Stomach (tissue), 8 donors: ENCODE measurements at regions not wholly inside any gene's neighbourhood (a gene's known extent, or its start where the extent isn't known, plus 50 kb on each side); places are given as distances from the start of the nearest gene placed in this dataset.

Experiments used
- DNase-seq, 2 donors: peaks; one replicate each; pipeline versions ENCODE4 v3.0.0 to v3.0.0-alpha.2; 2013 to 2019
- H3K27ac ChIP-seq, 5 donors: fragments of 200-600 bp in 4 of 5; sonication (generic) in 4 of 5; one replicate each; pipeline ENCODE4 v1.5.1; 2013 to 2019; ENCODE audit warnings: mild to moderate bottlenecking in 1 of 5, moderate library complexity in 1 of 5
- H3K27me3 ChIP-seq, 3 donors: fragments of 200-600 bp; sonication (generic); one replicate each; pipeline ENCODE4 v1.5.1; 2017 to 2019; ENCODE audit warnings: mixed run types in 1 of 3
- H3K36me3 ChIP-seq, 4 donors: fragments of 200-600 bp; sonication (generic); 1 replicate in 3 of 4; 2 replicates in 1 of 4; pipeline ENCODE4 v1.5.1; 2016 to 2019
- H3K4me1 ChIP-seq, 4 donors: fragments of 200-600 bp; sonication (generic); one replicate each; pipeline ENCODE4 v1.5.1; 2016 to 2019
- H3K4me3 ChIP-seq, 4 donors: fragments of 200-600 bp; sonication (generic) in 3 of 4; one replicate each; pipeline ENCODE4 v1.5.1; 2016 to 2019; ENCODE audit warnings: mild to moderate bottlenecking in 1 of 4
- H3K9me3 ChIP-seq, 4 donors: fragments of 200-600 bp; sonication (generic); one replicate each; pipeline ENCODE4 v1.5.1; 2016 to 2019
- CTCF ChIP-seq, 7 experiments: fragments of 450-650 bp in 4 of 7; fragments of 200-600 bp in 3 of 7; sonication (generic) in 3 of 7; IDR thresholded peaks; one replicate each; pipeline ENCODE4 v1.5.1; 2016 to 2019; ENCODE audit warnings: antibody characterized with exemption in 7 of 7, control low read depth in 2 of 7, mild to moderate bottlenecking in 1 of 7
- EP300 ChIP-seq: sonication (generic); formaldehyde crosslinking; IDR thresholded peaks from one replicate; pipeline ENCODE4 v1.6.1; 2017; ENCODE audit warnings: antibody characterized with exemption
- POLR2A ChIP-seq, 4 donors: fragments of 450-650 bp; IDR thresholded peaks; one replicate each; pipeline ENCODE4 v1.6.1; 2016; ENCODE audit warnings: antibody characterized with exemption in 4 of 4, control low read depth in 2 of 4, mild to moderate bottlenecking in 1 of 4, moderate library complexity in 1 of 4
- POLR2AphosphoS5 ChIP-seq, 3 donors: sonication (generic); formaldehyde crosslinking; IDR thresholded peaks; one replicate each; pipeline ENCODE4 v1.6.1; 2016; ENCODE audit warnings: antibody characterized with exemption in 3 of 3
- WGBS, 5 donors: extraction: QIAGEN DNeasy Blood & Tissue Kit in 3 of 5; methylation state at CpG; one replicate each; pipeline versions ENCODE4 v1.1.5 to v1.1.7; 2013 to 2018; 5-methylcytosine and 5-hydroxymethylcytosine counted together
- intact Hi-C: fragments of 100-400 bp; cut with DNase I; formaldehyde crosslinking; loops from one replicate; pipeline ENCODE4 v1.15.1; 2023; ENCODE audit warnings: low total_unique reads
- donor health status: healthy with polysubstance abuse.
- donor health status: Bipolar disorder and iron deficiency.
- donor health status: healthy.

GRCh38 chr9:16069249-16069648, 516.4 kb downstream of the CCDC171 start:
- DNase-seq = no peak
- no peaks in the 10 kb centered on the region for H3K4me1 ChIP-seq
- no peaks in the 10 kb centered on the region for H3K36me3 ChIP-seq
- TF ChIP-seq POLR2A (IDR thresholded peaks at IDR 0.05) = no peak
- TF ChIP-seq CTCF (IDR thresholded peaks at IDR 0.05) = no peak
- TF ChIP-seq POLR2AphosphoS5 (IDR thresholded peaks at IDR 0.05) = no peak
- no peak for TF ChIP-seq EP300
- WGBS, 5 donors = 92 to 95% (median 94%) methylated on average over 13 of the region's 13 CpGs
- no peak overlapping the region for H3K27ac ChIP-seq
- intact Hi-C loops = no loop called here
- no peaks in the 10 kb centered on the region for H3K27me3 ChIP-seq
- peaks cover 0 to 8% (median 0%) of the 10 kb centered on the region in 4 donors for H3K9me3 ChIP-seq
- H3K4me3 ChIP-seq = no peak overlapping the region

GRCh38 chr9:16069671-16070454, 517.0 kb downstream of the CCDC171 start:
- 58 to 62% (median 59%) methylated on average over 14 of the region's 14 CpGs for WGBS, 5 donors
- no peak overlapping the region for H3K27ac ChIP-seq
- no peak overlapping the region for H3K4me3 ChIP-seq
- peaks cover 0 to 8% (median 0%) of the 10 kb centered on the region in 4 donors for H3K9me3 ChIP-seq
- DNase-seq = peak in 1 of 2 donors; percentile 41
- no peaks in the 10 kb centered on the region for H3K4me1 ChIP-seq
- intact Hi-C loops = no loop called here
- H3K36me3 ChIP-seq = no peaks in the 10 kb centered on the region
- no peaks in the 10 kb centered on the region for H3K27me3 ChIP-seq
- TF ChIP-seq EP300 = no peak
- no peak for TF ChIP-seq CTCF (IDR thresholded peaks at IDR 0.05)

GRCh38 chr9:16070455-16071145, 517.8 kb downstream of the CCDC171 start:
- no peak for TF ChIP-seq POLR2A (IDR thresholded peaks at IDR 0.05)
- TF ChIP-seq CTCF (IDR thresholded peaks at IDR 0.05) = no peak
- TF ChIP-seq EP300 = no peak
- no peak for TF ChIP-seq POLR2AphosphoS5 (IDR thresholded peaks at IDR 0.05)
- no peak overlapping the region for H3K4me3 ChIP-seq
- H3K27ac ChIP-seq = no peak overlapping the region
- peak in 1 of 2 donors; percentile 29 for DNase-seq
- no peaks in the 10 kb centered on the region for H3K4me1 ChIP-seq
- H3K9me3 ChIP-seq = peaks cover 0 to 8% (median 0%) of the 10 kb centered on the region in 4 donors
- 73 to 88% (median 84%) methylated on average over 8 of the region's 8 CpGs for WGBS, 5 donors
- intact Hi-C loops = no loop called here
- no peaks in the 10 kb centered on the region for H3K27me3 ChIP-seq
- H3K36me3 ChIP-seq = no peaks in the 10 kb centered on the region

GRCh38 chr9:16071400-16071799, 518.6 kb downstream of the CCDC171 start:
- H3K4me3 ChIP-seq = no peak overlapping the region
- 70 to 84% (median 76%) methylated on average over 4 of the region's 4 CpGs for WGBS, 5 donors
- H3K4me1 ChIP-seq = no peaks in the 10 kb centered on the region
- peaks cover 0 to 8% (median 0%) of the 10 kb centered on the region in 4 donors for H3K9me3 ChIP-seq
- intact Hi-C loops = no loop called here
- H3K27ac ChIP-seq = no peak overlapping the region
- no peak for DNase-seq
- no peaks in the 10 kb centered on the region for H3K27me3 ChIP-seq
- TF ChIP-seq POLR2A (IDR thresholded peaks at IDR 0.05) (no peak), POLR2AphosphoS5 (IDR thresholded peaks at IDR 0.05) (no peak), EP300 (no peak), CTCF (IDR thresholded peaks at IDR 0.05) (no peak)
- H3K36me3 ChIP-seq = no peaks in the 10 kb centered on the region
